Sciatic nerve (tissue), 2 donors: ENCODE measurements at regions not wholly inside any gene's neighbourhood (a gene's known extent, or its start where the extent isn't known, plus 50 kb on each side); places are given as distances from the start of the nearest gene placed in this dataset.
"Not testable (repeated sequence)": the region's sequence is repeated elsewhere in the genome, so short reads cannot be mapped to it uniquely, and the experiment has no call there.

ENCODE experiments used
- ATAC-seq: fragments of 200-7000 bp; cut with Tn5 transposase; one replicate; pipeline ENCODE4 v1.9.1; 2020; ENCODE audit warnings: mild to moderate bottlenecking, moderate library complexity
- DNase-seq: peaks from one replicate; pipeline ENCODE4 v3.0.0-alpha.2; 2020; ENCODE audit warnings: low spot score
- intact Hi-C: fragments of 100-400 bp; cut with DNase I; formaldehyde crosslinking; loops from one replicate; pipeline ENCODE4 v1.14.2; 2022
- donor health status: DM: no; HTN: no; CAD: no.
- donor health status: DM: no; HTN: no; CAD: no.

DNA sequence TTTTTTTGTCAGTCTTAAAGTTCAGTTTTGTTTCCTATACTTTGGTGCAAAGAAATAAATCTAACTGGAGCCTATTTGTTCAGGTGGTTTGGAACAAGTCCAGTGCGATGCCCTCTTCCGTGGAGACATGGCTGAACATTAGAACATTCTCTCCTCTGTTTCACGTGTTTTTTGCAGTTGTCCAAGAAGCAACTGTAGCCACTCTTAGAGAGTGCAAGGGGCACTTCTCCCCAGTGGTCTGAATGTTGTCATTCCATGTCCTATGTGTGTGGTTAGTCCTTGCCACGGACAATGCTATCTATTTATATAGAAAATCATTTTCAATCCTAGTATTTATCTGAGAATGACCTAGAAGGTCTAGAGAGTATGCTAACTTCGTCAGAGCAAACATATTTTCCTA lies 1232.5 kb upstream of the SEL1L start:
- ATAC-seq (peak; percentile 92), DNase-seq (no peak)
- intact Hi-C loops, result no loop called here

DNA sequence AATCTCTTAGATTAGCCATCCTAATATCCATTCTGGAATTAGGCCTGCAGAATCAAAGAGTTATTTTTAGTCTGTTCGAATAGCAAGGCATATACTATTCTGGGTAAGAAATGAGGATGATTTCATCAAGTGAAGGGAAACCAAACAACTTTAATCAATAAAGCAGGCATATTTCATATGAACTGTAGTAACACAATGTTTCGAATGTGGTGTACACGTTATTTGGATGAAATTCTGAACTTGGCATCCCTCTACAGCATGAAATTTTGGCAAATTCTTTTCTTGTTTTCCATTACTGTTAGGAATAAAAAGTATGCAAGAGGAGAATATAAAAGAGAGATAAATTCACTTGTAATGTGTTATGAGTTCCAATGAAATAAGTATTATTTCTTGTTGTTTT lies 1233.3 kb upstream of the SEL1L start:
- ATAC-seq, result no peak
- intact Hi-C loops, result no loop called here

DNA sequence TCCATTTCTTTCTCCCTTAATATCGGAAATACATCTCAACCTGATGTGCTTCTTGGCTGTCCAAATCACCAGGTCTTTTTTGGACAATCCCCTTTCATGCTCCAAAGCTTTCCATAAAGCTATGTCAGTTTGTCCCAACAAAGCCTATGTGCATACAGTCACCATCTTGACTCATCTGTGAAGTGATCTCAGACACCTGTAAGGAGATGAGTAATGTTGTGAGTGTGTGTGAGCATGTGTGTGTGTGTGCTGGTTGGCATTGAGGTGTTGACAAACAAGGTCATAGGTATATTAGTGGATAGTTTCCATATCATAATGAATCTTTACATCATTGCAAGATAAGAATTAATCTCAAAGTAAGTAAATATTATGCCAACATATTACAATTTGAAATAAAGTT lies 1243.3 kb upstream of the SEL1L start:
- no peak for DNase-seq
- ATAC-seq, result no peak
- intact Hi-C loops, result no loop called here

More for the DNA sequence above, 1233.3 kb upstream of the SEL1L start:
- no peak for DNase-seq

DNA sequence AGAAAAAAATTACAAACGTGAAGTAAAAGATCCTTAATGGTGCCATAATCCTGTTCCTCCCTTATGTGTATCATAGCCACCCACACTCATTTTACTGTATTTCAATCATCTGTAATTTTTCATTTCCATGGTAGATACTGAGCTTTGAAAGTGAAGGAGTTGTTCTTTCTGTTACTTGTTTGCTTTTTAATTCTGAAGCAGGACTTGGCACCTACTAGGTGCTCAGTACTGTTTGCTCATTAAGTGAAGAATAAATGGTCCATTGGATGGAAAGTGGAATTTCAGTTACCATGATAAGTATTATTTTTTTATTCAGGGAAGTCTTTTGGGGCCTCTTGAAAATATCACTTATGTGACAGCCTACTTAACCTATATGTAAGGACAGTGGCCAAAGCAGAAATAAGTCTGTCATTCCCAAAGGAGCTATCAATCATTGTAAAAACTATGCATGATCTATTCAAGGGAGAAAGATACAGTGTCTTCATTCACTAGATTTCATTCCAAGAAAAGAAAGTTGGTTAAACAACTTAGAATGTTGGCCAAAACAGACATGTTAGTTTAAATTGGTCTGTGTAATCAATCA lies 1244.4 kb upstream of the SEL1L start:
- ATAC-seq (no peak), DNase-seq (no peak)
- intact Hi-C loops, result no loop called here

DNA sequence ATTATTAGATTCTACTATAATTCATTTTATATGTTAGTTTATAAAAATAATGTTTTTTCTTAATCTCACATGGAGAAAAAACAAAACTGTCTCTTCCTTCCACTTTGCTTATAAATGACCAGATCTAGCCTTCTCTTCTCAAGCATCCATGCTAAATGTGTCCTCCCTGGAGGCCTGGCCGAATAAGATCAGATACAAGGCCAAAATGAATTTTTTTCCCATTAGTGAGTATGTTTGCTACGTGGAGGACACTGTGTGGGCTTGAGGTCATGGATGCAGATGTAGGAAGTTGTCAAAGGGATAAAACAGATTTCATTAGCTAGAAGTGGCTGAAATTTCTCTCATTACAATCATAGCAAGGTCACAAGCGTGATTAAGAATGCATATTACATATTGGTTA lies 1244.9 kb upstream of the SEL1L start:
- intact Hi-C loops, result no loop called here
- DNase-seq, result no peak
- ATAC-seq, result no peak

DNA sequence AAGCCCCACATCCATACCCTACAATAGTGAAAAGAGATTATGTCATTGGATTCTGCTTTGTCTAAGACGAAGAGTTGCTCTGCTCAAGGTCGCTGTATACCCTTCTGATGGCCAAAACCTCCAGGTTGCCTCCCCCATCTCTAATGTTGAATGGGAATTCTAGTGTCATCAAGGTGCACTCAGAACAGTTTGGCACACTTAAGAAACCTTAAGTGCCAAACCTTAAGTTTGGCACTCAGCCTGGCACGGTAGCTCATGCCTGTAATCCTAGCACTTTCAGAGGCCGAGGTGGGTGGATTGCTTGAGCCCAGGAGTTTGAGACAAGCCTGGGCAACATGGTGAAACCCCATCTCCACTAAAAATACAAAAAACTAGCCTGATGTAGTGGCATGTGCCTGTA lies 1245.6 kb upstream of the SEL1L start:
- intact Hi-C loops, result no loop called here
- ATAC-seq (no peak), DNase-seq (no peak)

DNA sequence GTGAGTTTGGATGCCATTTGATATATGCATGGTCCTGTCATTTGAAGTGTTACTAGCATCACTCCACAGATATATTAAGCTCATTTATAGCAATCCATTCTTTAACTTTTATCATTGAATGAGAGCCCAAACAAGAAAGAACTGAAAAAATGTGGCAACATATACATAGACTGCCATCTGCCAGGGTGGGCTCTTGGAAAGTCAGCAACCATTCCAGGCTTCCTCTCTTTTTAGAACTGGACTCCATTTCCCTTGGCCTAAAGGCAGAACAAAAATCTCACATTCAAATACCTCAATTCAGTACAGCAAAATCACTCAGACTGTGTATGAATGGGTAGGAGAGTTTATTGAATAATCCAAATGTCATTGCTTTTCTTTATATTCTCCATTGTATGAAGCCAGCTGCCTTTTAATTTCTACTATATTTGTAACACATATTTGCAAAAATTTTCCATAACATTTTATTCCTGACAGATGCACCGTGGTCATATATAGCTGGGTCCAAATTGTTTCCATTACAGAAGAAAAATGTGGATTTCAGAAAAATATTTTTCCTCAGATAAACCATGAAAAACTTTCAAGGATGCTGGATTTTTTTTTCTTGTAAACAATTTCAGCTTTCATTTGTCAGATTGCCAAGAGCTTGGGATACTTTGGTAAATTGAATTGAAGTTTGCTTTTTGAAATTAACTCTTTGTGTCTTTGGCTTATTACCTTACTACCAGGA lies 1252.3 kb upstream of the SEL1L start:
- intact Hi-C loops, result no loop called here
- ATAC-seq (no peak), DNase-seq (no peak)

DNA sequence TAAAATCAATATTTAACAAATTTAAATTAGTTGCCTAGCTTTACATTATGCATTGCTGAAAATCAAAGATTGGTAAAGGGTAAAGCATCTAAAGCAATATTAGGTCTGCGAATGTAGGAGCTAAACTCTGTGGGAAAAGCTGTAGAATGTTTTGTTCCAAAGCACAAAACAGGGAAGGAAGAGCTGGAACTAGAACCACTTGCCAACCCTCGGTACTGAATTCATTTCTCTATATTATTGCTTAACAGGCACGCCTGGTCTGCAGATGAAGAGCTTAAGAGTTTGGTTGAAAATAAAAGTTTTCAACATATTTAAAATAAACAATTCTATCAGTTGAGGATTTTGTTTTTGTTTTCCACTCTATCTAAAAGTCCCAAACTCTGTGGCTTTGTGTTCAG lies 1252.8 kb upstream of the SEL1L start:
- DNase-seq, result no peak
- intact Hi-C loops, result no loop called here
- no peak for ATAC-seq

DNA sequence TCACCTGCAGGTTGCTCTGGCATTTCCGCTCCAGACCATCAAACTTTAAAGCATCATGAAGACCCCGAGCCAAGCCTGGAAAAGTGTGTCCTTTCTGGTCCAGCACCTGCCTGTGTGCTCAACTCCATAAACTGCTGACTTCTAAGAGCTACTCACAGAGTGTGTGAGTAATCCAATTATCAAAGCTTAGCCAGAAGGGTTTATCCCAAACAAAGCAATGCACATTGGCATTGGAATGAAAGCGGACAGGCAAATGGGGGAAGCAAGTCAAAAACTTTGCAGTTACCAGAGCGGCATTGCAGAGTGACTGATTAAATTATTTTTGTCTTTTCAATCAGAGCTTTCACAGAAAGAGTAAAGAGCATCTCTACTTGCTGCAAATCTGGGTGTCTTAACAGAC lies 1262.4 kb upstream of the SEL1L start:
- intact Hi-C loops, result no loop called here
- ATAC-seq, result no peak

DNA sequence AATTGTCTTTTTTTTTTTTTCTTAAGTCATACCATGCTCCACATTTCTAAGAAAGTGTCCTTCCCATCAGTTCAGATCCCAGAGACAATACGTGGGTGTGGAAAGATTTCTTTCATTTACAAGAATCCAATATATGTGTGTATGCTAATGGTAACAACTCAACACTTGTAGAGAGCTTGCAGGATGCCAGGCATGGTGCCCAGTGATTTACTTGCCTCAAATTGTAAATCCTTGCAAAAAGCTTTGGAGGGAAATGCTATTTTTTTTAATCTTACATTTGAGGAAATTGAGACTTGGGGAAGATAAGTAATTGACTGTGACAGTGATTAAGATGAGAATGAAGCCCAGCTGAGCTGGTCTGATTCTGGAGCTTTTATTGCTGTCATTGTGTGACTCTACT lies 1264.6 kb upstream of the SEL1L start:
- intact Hi-C loops, result no loop called here
- DNase-seq (no peak), ATAC-seq (no peak)

More for the DNA sequence above, 1262.4 kb upstream of the SEL1L start:
- no peak for DNase-seq

DNA sequence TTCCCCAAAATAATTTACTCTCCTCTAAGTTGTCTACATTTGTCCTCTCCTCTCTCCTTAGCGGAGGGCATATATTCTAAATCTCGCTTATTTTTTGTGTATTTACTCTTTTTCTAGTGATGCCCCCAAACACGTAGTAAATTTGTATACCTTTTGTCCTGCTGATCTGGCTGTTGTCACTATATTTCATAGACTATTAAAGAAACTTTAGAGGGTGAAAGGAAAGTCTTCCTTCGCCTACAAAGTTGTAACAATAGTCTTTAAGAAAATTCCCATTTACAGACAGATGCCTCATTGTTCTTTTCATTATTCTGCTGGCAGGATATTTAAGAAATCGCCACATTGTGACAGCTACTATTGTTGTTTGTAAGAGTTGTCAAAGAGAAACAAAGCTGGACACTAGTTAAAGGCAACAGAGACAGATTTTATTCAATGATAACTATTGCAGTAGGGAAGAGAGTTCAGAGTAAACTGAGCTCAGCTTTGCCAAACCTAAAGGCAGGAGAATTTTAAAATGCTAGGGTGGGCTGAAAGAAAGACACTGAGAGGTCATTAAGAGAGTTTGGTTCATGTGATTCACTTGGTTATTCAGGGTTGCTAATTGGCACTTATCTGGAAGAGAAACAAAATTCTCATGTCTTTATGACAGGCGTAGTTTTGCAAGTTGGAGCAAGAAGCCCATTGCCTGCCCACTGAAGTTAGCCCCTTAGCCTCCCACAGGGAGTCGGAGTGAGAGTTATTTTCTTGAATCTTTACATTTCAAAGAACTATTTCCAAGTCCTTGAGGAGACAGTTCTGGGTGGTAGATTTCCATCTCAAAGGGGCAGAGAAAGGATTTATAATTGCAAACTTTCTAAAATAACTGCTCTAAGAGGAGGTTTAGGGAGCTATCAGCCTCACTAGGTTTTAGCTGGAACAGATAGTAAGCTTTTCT lies 1272.5 kb upstream of the SEL1L start:
- intact Hi-C loops, result no loop called here
- no peak for ATAC-seq
- DNase-seq, result no peak

DNA sequence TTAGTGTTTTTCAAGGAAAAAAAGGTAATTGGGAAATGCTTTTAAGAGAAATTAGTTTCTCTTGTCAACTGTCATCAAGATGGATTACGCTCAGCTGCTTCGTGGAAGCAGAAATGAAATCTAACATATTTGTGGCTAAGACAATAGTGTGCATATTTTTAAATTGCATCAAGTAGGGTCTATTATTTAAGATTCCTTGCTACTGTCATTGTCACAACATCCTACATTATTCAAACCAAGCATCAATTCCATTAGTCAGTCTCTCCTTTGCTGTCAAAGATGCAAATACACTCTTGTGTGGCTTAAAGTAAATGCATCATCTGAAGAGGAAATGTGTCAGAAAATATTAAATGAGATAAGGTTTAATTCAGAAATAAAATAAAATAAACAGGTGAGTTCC lies 1277.6 kb upstream of the SEL1L start:
- DNase-seq (no peak), ATAC-seq (no peak)
- intact Hi-C loops, result no loop called here

DNA sequence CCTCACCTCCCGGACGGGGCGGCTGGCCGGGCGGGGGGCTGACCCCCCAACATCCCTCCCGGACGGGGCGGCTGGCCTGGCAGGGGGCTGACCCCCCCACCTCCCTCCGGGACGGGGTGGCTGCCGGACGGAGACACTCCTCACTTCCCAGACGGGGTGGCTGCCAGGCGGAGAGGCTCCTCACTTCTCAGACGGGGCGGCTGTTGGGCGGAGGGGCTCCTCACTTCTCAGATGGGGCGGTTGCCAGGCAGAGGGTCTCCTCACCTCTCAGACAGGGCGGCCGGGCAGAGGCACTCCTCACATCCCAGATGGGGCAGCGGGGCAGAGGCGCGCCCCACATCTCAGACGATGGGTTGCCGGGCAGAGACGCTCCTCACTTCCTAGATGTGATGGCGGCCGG lies 1280.7 kb upstream of the SEL1L start:
- ATAC-seq, intact Hi-C loops, DNase-seq: not testable (repeated sequence)

DNA sequence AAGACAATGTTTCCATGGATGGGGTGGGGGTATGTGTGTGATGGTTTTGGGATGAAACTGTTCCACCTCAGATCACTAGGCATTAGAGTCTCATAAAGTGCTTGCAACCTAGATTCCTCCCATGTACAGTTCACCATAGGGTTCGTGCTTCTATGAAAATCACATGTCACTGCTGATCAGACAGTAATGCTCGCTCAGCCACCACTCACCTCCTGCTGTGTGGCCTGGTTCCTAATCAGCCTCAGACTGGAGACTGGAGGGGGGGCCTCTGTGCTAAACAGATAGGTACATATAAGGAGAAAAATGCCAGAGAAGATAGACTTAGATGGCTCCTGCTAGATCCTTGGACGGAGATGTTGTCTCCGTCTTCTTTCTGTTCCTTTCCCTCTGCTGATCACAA lies 1296.9 kb upstream of the SEL1L start:
- no peak for DNase-seq
- intact Hi-C loops, result no loop called here
- no peak for ATAC-seq

DNA sequence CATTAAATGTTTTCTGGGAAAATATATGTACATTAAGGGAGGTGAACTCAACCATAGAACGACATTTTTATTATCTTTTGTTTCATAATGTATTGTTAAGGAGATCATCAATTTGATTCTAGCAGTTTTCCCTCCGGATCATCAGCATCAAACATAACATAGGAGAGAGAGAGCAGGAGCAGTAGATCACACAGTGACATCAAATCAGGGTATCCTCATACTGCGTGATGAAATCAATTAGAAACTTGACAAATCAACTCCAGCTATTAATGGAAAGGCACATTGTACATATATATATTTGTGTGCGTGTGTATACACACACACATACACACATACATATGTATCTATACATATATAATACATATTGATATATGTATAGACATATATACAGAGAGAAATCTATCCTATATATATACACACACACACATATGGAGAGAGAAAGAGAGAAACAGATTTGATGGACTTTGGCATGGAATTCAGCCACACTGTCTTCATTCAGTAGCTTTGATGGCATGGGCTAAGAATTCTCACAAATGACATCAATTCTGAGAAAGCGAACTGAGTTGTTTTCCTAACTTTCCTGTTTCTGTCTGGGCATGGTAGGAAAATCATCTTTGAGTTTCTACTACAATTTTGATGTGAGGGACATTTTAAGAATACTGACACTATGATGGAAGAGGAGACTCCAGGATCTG lies 1302.8 kb upstream of the SEL1L start:
- intact Hi-C loops, result no loop called here
- ATAC-seq (no peak), DNase-seq (no peak)

DNA sequence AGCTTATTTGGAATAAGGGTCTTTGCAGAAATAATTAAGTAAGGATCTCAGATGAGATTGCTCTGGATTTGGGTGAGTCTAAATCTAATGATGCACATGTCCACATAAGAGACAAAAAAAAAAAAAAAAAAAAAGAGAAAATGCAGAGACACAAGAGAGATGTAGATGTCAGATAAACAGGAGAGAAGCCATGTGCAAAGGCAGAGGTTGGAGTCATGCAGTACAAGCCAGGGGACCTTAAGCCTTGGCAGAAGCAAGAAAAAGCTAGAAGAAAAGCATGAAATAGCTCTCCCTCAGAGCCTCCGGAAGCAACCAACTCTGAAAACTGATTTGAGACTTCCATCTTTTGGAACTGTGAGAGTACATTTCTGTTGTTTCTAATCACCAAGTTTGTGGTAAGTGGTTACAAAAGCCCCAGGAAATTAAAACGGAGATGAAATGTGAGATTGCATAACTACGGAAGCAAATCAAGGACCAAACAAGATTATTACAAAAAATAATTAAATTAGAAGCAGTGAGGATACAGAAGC lies 1304.0 kb upstream of the SEL1L start:
- DNase-seq (no peak), ATAC-seq (no peak)
- intact Hi-C loops, result no loop called here

DNA sequence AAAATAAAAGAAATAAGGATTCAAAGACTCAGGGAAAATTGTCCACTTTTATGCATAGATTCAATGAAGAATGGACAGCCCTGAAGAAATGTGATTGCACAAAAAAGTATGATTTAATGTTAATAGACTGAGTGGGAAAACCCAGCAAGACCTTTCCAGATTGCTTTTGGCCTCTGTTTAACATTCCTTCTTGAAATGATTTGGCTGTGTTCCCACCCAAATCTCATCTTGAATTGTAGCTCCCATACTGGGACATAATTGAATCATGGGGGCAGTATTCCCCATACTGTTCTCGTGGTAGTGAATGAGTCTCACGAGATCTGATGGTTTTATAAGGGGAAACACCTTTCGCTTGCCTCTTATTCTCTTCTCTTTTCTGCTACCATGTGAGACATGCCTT lies 1316.9 kb upstream of the SEL1L start:
- DNase-seq (no peak), ATAC-seq (no peak)
- intact Hi-C loops, result no loop called here

DNA sequence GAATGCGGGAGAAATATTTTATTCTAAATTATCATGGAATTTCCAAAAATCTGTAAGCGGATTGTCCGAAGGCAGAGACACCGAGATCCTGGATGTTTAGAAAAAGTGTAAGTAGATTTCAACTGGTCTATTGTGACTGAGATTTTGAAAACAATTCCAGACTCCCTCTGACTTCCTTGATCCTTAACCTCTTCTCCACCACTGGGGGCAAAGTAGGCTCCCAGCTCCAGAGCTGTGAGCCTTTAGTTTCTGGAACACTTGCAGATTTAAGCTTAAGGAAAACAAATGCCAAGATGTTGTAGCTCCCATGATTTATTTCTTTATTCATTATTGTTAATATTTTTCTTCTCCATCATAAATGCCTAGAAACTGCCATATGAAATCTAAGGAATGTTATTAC lies 1320.5 kb upstream of the SEL1L start:
- intact Hi-C loops, result no loop called here
- DNase-seq (no peak), ATAC-seq (no peak)

DNA sequence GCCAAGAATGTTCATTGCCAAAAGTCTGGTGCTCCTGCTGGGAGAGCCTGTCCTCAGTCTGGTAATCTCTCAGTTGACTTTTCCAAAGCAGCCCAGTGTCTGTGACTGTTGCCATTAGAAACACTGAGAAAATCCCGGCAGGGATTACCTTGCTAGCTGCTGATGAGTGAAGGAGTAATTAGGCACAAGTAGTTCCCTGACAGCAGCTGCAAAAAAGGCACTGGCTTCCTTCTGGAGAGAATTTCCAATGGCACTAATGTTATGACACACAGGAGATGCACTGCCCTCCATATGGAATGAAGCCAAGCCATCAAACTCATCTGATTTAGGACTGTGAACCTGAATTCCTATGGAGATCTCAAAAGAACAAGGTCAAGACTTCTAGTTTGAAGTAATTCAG lies 1321.2 kb upstream of the SEL1L start:
- ATAC-seq (no peak), DNase-seq (no peak)
- intact Hi-C loops, result no loop called here
